GM12878 (cell line): ENCODE measurements at regions not wholly inside any gene's neighbourhood (a gene's known extent, or its start where the extent isn't known, plus 50 kb on each side); places are given as distances from the start of the nearest gene placed in this dataset.

Source experiments
- ATAC-seq: fragments of 200-7000 bp; cut with Tn5 transposase; 3 replicates; pipeline ENCODE4 v1.9.1; 2020; ENCODE audit warnings: mild to moderate bottlenecking, moderate library complexity
- BruUV-seq: library from RNA; stranded (reverse); fragments of 400-500 nt; replicated peaks from 2 replicates; lab custom pipeline; 2021; lab: Mats Ljungman, UMichigan
- CTCF ChIA-PET: fragments of 300-600 bp; sonication (Branson Sonifier 250); formaldehyde crosslinking; extraction: SDS; loops from one replicate; lab custom pipeline; 2021; ENCODE audit warnings: inconsistent platforms; lab: Yijun Ruan, JAX
- POLR2A ChIA-PET: fragments of 350-600 bp; formaldehyde crosslinking; extraction: SDS; loops from one replicate; lab custom pipeline; 2021; ENCODE audit warnings: inconsistent platforms; lab: Charles Lee
- RAD21 ChIA-PET: fragments of 300-600 bp; sonication (Branson Sonifier 250); formaldehyde crosslinking; loops from one replicate; lab custom pipeline; 2023; ENCODE audit warnings: antibody characterized with exemption; ENCODE audit not compliant: unreplicated experiment; lab: Charles Lee
- SMC1A ChIA-PET: fragments of 300-600 bp; sonication (Branson Sonifier 250); formaldehyde crosslinking; loops from one replicate; lab custom pipeline; 2023; ENCODE audit not compliant: unreplicated experiment, uncharacterized antibody; lab: Charles Lee
- DNase-seq: peaks from one replicate; pipeline ENCODE4 v3.0.0-alpha.2; 2011; ENCODE audit warnings: low read depth, low spot score
- FAIRE-seq: peaks from 3 replicates; lab custom pipeline; 2011; peaks lifted over from hg19 to GRCh38; lab: Jason Lieb, UNC
- H2AFZ ChIP-seq: 2 replicates; pipeline ENCODE4 v1.6.0; 2011; ENCODE audit warnings: low read depth, low read length, control low read depth; ENCODE audit not compliant: control insufficient read depth
- H3K27ac ChIP-seq: 2 replicates; pipeline ENCODE4 v1.5.1; 2011; ENCODE audit warnings: control low read depth; ENCODE audit not compliant: control insufficient read depth, insufficient read depth
- H3K27me3 ChIP-seq, 2 experiments: replicated peaks in 1 of 2; 2 replicates each; pipeline versions ENCODE4 v1.6.0 to v1.6.1; 2011; ENCODE audit warnings: low read length in 1 of 2; ENCODE audit not compliant: control insufficient read depth in 2 of 2, insufficient read depth in 2 of 2
- H3K36me3 ChIP-seq, 2 experiments: 2 replicates each; pipeline ENCODE4 v1.5.1; 2011; ENCODE audit warnings: low read length in 1 of 2; ENCODE audit not compliant: control insufficient read depth in 2 of 2, insufficient read depth in 2 of 2
- H3K4me1 ChIP-seq: 2 replicates; pipeline ENCODE4 v1.6.1; 2011; ENCODE audit warnings: mild to moderate bottlenecking, low read length, moderate library complexity, mixed read lengths; ENCODE audit not compliant: control insufficient read depth, insufficient read depth
- H3K4me2 ChIP-seq: 2 replicates; pipeline ENCODE4 v1.6.0; 2011; ENCODE audit warnings: control low read depth; ENCODE audit not compliant: control insufficient read depth, insufficient read depth
- H3K4me3 ChIP-seq: fragments of 200-600 bp; sonication (generic); 2 replicates; pipeline ENCODE4 v1.5.1; 2016
- H3K79me2 ChIP-seq: 2 replicates; pipeline ENCODE4 v1.6.0; 2011; ENCODE audit warnings: low read length; ENCODE audit not compliant: control insufficient read depth, insufficient read depth
- H3K9ac ChIP-seq: 2 replicates; pipeline ENCODE4 v1.8.0; 2011; ENCODE audit warnings: low read length, control low read depth, mixed read lengths; ENCODE audit not compliant: control insufficient read depth, insufficient read depth
- H3K9me3 ChIP-seq: replicated peaks from 3 replicates; pipeline ENCODE4 v1.5.1; 2011; ENCODE audit warnings: mild to moderate bottlenecking, low read length; ENCODE audit not compliant: control insufficient read depth, insufficient read depth
- H4K20me1 ChIP-seq: 2 replicates; pipeline ENCODE4 v1.6.0; 2011; ENCODE audit not compliant: control insufficient read depth, insufficient read depth
- BRCA1 ChIP-seq: IDR thresholded peaks from 2 replicates; pipeline ENCODE4 v1.6.1; 2011; ENCODE audit warnings: low read depth, low read length, improper control_type of control experiment
- CBX3 ChIP-seq: fragments of 200-600 bp; sonication (generic); IDR thresholded peaks from 2 replicates; pipeline ENCODE4 v1.6.1; 2016; ENCODE audit warnings: low read depth, borderline replicate concordance
- CHD4 ChIP-seq: fragments of 200-600 bp; sonication (generic); IDR thresholded peaks from 2 replicates; pipeline ENCODE4 v1.6.1; 2016; ENCODE audit warnings: mild to moderate bottlenecking
- ESRRA ChIP-seq: IDR thresholded peaks from 2 replicates; pipeline ENCODE4 v1.6.1; 2012; ENCODE audit warnings: mild to moderate bottlenecking, low read length, improper control_type of control experiment
- EZH2 ChIP-seq: IDR thresholded peaks from 2 replicates; pipeline ENCODE4 v1.6.1; 2012; ENCODE audit warnings: low read depth, mild to moderate bottlenecking, control low read depth, inconsistent platforms, low read length, borderline replicate concordance; ENCODE audit not compliant: control insufficient read depth
- IKZF1 ChIP-seq: fragments of 450-650 bp; conservative IDR thresholded peaks from 2 replicates; pipeline ENCODE4 v1.6.1; 2017; ENCODE audit warnings: antibody characterized with exemption, mild to moderate bottlenecking
- NR2C2 ChIP-seq: IDR thresholded peaks from 2 replicates; pipeline ENCODE4 v1.6.1; 2011; ENCODE audit warnings: borderline replicate concordance, low read depth; ENCODE audit not compliant: control insufficient read depth, insufficient read length
- PAX8 ChIP-seq: fragments of 450-650 bp; IDR thresholded peaks from 2 replicates; pipeline ENCODE4 v1.6.1; 2017; ENCODE audit warnings: mild to moderate bottlenecking, moderate library complexity
- RELA ChIP-seq: fragments of 450-650 bp; IDR thresholded peaks from 2 replicates; pipeline ENCODE4 v1.8.0; 2014; ENCODE audit warnings: borderline replicate concordance; ENCODE audit not compliant: partially characterized antibody
- RUNX3 ChIP-seq: IDR thresholded peaks from 2 replicates; pipeline ENCODE4 v1.6.1; 2012; ENCODE audit warnings: low read length, inconsistent platforms
- SMAD1 ChIP-seq: fragments of 450-650 bp; IDR thresholded peaks from 2 replicates; pipeline ENCODE4 v1.6.1; 2018; ENCODE audit warnings: mild to moderate bottlenecking, low read depth; ENCODE audit not compliant: partially characterized antibody
- SPI1 ChIP-seq: IDR thresholded peaks from 2 replicates; pipeline ENCODE4 v1.6.1; 2011; ENCODE audit warnings: low read depth, mild to moderate bottlenecking, low read length, moderate library complexity, borderline replicate concordance; ENCODE audit not compliant: insufficient read depth
- STAT1 ChIP-seq: fragments of 450-650 bp; conservative IDR thresholded peaks from 2 replicates; pipeline ENCODE4 v1.6.1; 2014; ENCODE audit warnings: antibody characterized with exemption, mild to moderate bottlenecking
- ZNF384 ChIP-seq: IDR thresholded peaks from 2 replicates; pipeline ENCODE4 v1.6.1; 2012; ENCODE audit warnings: low read depth, mild to moderate bottlenecking, low read length, improper control_type of control experiment, borderline replicate concordance
- in situ Hi-C: fragments of 300-500 bp; cut with MboI; formaldehyde crosslinking; loops from 9 replicates; pipeline ENCODE4 v1.14.3; 2018; ENCODE audit warnings: mixed read lengths
- intact Hi-C: fragments of 100-400 bp; cut with micrococcal nuclease; formaldehyde crosslinking; loops from one replicate; pipeline ENCODE4 v1.14.2; 2022; ENCODE audit not compliant: unreplicated experiment
- TF ChIP-seq, protein P1 (sequence below): IDR thresholded peaks from 2 replicates; pipeline ENCODE4 v1.6.1; 2012; ENCODE audit warnings: low read depth, low read length, improper control_type of control experiment
- TF ChIP-seq, protein P2 (sequence below): fragments of 450-650 bp; formaldehyde crosslinking; IDR thresholded peaks from 2 replicates; pipeline ENCODE4 v1.4.0; 2020; ENCODE audit warnings: mild to moderate bottlenecking, moderate library complexity
- TF ChIP-seq, protein P3 (sequence below): fragments of 450-650 bp; IDR thresholded peaks from 2 replicates; pipeline ENCODE4 v1.6.1; 2017; ENCODE audit warnings: mild to moderate bottlenecking

DNA sequence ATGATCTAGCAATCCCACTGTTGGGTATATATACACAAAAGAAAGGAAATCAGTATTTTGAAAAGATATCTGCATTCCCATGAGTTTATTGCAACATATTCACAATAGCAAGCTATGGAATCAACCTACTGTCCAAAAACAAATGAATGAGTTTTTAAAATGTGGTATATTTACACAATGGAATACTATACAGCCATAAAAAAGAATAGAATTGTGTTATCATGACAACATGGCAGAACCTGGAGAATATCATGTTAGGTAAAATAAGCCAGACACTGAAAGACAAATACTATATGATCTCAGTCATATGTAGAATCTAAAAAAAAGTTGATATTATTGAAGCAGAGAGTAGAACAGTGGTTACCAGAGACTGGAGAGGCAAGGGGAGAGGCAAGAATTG is 732.6 kb downstream of the MCTP2 start:
- DNase-seq = no peak
- no peak for TF ChIP-seq ESRRA
- TF ChIP-seq, protein P1, sequence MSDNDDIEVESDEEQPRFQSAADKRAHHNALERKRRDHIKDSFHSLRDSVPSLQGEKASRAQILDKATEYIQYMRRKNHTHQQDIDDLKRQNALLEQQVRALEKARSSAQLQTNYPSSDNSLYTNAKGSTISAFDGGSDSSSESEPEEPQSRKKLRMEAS = no peak
- no peak for TF ChIP-seq CBX3
- TF ChIP-seq ZNF384 = no peak
- no peak for TF ChIP-seq STAT1
- no peak for TF ChIP-seq SPI1
- TF ChIP-seq SMAD1 = no peak
- TF ChIP-seq, protein P2, sequence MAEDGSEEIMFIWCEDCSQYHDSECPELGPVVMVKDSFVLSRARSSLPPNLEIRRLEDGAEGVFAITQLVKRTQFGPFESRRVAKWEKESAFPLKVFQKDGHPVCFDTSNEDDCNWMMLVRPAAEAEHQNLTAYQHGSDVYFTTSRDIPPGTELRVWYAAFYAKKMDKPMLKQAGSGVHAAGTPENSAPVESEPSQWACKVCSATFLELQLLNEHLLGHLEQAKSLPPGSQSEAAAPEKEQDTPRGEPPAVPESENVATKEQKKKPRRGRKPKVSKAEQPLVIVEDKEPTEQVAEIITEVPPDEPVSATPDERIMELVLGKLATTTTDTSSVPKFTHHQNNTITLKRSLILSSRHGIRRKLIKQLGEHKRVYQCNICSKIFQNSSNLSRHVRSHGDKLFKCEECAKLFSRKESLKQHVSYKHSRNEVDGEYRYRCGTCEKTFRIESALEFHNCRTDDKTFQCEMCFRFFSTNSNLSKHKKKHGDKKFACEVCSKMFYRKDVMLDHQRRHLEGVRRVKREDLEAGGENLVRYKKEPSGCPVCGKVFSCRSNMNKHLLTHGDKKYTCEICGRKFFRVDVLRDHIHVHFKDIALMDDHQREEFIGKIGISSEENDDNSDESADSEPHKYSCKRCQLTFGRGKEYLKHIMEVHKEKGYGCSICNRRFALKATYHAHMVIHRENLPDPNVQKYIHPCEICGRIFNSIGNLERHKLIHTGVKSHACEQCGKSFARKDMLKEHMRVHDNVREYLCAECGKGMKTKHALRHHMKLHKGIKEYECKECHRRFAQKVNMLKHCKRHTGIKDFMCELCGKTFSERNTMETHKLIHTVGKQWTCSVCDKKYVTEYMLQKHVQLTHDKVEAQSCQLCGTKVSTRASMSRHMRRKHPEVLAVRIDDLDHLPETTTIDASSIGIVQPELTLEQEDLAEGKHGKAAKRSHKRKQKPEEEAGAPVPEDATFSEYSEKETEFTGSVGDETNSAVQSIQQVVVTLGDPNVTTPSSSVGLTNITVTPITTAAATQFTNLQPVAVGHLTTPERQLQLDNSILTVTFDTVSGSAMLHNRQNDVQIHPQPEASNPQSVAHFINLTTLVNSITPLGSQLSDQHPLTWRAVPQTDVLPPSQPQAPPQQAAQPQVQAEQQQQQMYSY (CRISPR knock-in tag) = no peak
- no peak for TF ChIP-seq RUNX3
- TF ChIP-seq EZH2 = no peak
- no peak for TF ChIP-seq CHD4
- TF ChIP-seq BRCA1 = no peak
- TF ChIP-seq NR2C2 = no peak
- no peak for TF ChIP-seq RELA
- TF ChIP-seq IKZF1 = no peak
- no peak for TF ChIP-seq PAX8
- TF ChIP-seq, protein P3, sequence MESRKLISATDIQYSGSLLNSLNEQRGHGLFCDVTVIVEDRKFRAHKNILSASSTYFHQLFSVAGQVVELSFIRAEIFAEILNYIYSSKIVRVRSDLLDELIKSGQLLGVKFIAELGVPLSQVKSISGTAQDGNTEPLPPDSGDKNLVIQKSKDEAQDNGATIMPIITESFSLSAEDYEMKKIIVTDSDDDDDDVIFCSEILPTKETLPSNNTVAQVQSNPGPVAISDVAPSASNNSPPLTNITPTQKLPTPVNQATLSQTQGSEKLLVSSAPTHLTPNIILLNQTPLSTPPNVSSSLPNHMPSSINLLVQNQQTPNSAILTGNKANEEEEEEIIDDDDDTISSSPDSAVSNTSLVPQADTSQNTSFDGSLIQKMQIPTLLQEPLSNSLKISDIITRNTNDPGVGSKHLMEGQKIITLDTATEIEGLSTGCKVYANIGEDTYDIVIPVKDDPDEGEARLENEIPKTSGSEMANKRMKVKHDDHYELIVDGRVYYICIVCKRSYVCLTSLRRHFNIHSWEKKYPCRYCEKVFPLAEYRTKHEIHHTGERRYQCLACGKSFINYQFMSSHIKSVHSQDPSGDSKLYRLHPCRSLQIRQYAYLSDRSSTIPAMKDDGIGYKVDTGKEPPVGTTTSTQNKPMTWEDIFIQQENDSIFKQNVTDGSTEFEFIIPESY = no peak
- H3K9me3 ChIP-seq = no peaks in the 10 kb centered on the region
- H3K27me3 ChIP-seq = no peaks in the 10 kb centered on the region
- H3K4me1 ChIP-seq = no peaks in the 10 kb centered on the region
- intact Hi-C loops (no loop called here), in situ Hi-C loops (no loop called here)
- no peak overlapping the region for H3K4me2 ChIP-seq
- no peak overlapping the region for H3K9ac ChIP-seq
- ChIA-PET POLR2A (no interaction called here), RAD21 (no interaction called here), SMC1A (no interaction called here), CTCF (no interaction called here)
- no peaks in the 10 kb centered on the region for H3K79me2 ChIP-seq
- BruUV-seq = no TSS peak
- FAIRE-seq = no peak
- H4K20me1 ChIP-seq = no peaks in the 10 kb centered on the region
- no peak overlapping the region for H3K4me3 ChIP-seq
- no peak overlapping the region for H2AFZ ChIP-seq
- no peak for ATAC-seq
- no peaks in the 10 kb centered on the region for H3K36me3 ChIP-seq
- no peak overlapping the region for H3K27ac ChIP-seq
